NT2/D1 (cell line): ENCODE measurements at regions not wholly inside any gene's neighbourhood (a gene's known extent, or its start where the extent isn't known, plus 50 kb on each side); places are given as distances from the start of the nearest gene placed in this dataset.

Source experiments
- SUZ12 ChIP-seq: IDR thresholded peaks from 2 replicates; pipeline ENCODE4 v1.6.1; 2011; ENCODE audit not compliant: insufficient read length, insufficient read depth; ENCODE audit errors: extremely low read depth
- YY1 ChIP-seq: IDR thresholded peaks from 2 replicates; pipeline ENCODE4 v1.6.1; 2011; ENCODE audit not compliant: insufficient read length, insufficient read depth
- ZNF274 ChIP-seq: IDR thresholded peaks from 2 replicates; pipeline ENCODE4 v1.6.1; 2011; ENCODE audit warnings: mild to moderate bottlenecking, low read depth, low read length

DNA sequence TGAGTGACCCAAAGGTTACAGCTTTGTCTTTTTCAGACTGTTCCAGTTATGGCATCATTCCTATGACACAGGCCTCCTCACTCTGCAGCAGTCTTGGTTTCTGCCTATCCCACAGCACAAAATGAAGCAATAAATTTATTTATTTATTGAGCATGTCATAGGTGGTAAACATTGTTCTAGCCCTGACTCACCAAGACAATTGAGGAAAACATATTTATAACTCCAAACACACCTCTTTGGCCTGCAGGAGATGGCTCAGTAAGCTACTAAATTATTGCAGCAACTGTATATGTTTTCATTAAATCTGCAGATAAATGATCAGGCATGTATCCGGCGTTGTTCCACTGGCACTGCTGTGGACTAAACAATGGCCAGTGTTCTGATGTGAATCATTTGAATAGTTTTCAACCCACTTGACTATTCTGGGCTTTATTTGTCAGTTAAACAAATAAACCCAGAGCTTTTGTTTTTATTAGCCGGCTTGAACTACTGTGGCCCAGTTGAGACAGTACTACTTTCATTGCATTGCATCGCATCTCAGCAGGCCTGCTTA is 83.2 kb downstream of the FOXD1 start:
- TF ChIP-seq YY1 (no peak), ZNF274 (no peak), SUZ12 (no peak)
